NCI-H2029 treated with DMSO at 0.1 percent for 48 hours (cell line): ENCODE measurements at regions not wholly inside any gene's neighbourhood (a gene's known extent, or its start where the extent isn't known, plus 50 kb on each side); places are given as distances from the start of the nearest gene placed in this dataset.
"Not testable (repeated sequence)": the region's sequence is repeated elsewhere in the genome, so short reads cannot be mapped to it uniquely, and the experiment has no call there.

Experiments used
- DNase-seq: peaks from one replicate; lab custom pipeline; 2025; lab: John Stamatoyannopoulos, UW

- DNase-seq = no peak
These were observed 1356.4 kb upstream of the TMEM132C start for GRCh38 chr12:126910570-126910969.

GRCh38 chr12:126912111-126912510 lies 1354.9 kb upstream of the TMEM132C start:
- no peak for DNase-seq

- no peak for DNase-seq
These were observed 1352.7 kb upstream of the TMEM132C start for GRCh38 chr12:126914170-126914793.

- DNase-seq = no peak
These were observed 1351.7 kb upstream of the TMEM132C start for GRCh38 chr12:126915309-126915708.

GRCh38 chr12:126926023-126926594 lies 1340.9 kb upstream of the TMEM132C start:
- DNase-seq = no peak

- no peak for DNase-seq
These were observed 1336.7 kb upstream of the TMEM132C start for GRCh38 chr12:126930234-126930633.

- DNase-seq = no peak
These were observed 1334.8 kb upstream of the TMEM132C start for GRCh38 chr12:126932156-126932555.

GRCh38 chr12:126935435-126935834 lies 1331.5 kb upstream of the TMEM132C start:
- no peak for DNase-seq

- no peak for DNase-seq
These were observed 1330.7 kb upstream of the TMEM132C start for GRCh38 chr12:126936181-126936851.

GRCh38 chr12:126937431-126937830 lies 1329.5 kb upstream of the TMEM132C start:
- no peak for DNase-seq

- DNase-seq = no peak
These were observed 1322.3 kb upstream of the TMEM132C start for GRCh38 chr12:126944684-126945083.

GRCh38 chr12:126946958-126947357 lies 1320.0 kb upstream of the TMEM132C start:
- DNase-seq = not testable (repeated sequence)

GRCh38 chr12:126949558-126949957 lies 1317.4 kb upstream of the TMEM132C start:
- DNase-seq = no peak

GRCh38 chr12:126950266-126950665 lies 1316.7 kb upstream of the TMEM132C start:
- DNase-seq = no peak

GRCh38 chr12:126952096-126953007 lies 1314.6 kb upstream of the TMEM132C start:
- DNase-seq = no peak

- no peak for DNase-seq
These were observed 1313.5 kb upstream of the TMEM132C start for GRCh38 chr12:126953365-126953889.

GRCh38 chr12:126960221-126960620 lies 1306.7 kb upstream of the TMEM132C start:
- DNase-seq = no peak

- DNase-seq = no peak
These were observed 1306.3 kb upstream of the TMEM132C start for GRCh38 chr12:126960709-126961108.

GRCh38 chr12:126963825-126964224 lies 1303.1 kb upstream of the TMEM132C start:
- DNase-seq = no peak

- DNase-seq = no peak
These were observed 1300.5 kb upstream of the TMEM132C start for GRCh38 chr12:126966498-126966897.

- no peak for DNase-seq
These were observed 1299.8 kb upstream of the TMEM132C start for GRCh38 chr12:126967152-126967551.

GRCh38 chr12:126974779-126975178 lies 1292.2 kb upstream of the TMEM132C start:
- no peak for DNase-seq
